LNCaP clone FGC (cell line): ENCODE measurements at regions not wholly inside any gene's neighbourhood (a gene's known extent, or its start where the extent isn't known, plus 50 kb on each side); places are given as distances from the start of the nearest gene placed in this dataset.
"Not testable (repeated sequence)": the region's sequence is repeated elsewhere in the genome, so short reads cannot be mapped to it uniquely, and the experiment has no call there.

Experiments
- DNase-seq: peaks from one replicate; pipeline ENCODE4 v3.0.0-alpha.2; 2011; ENCODE audit warnings: low read depth
- H3K4me3 ChIP-seq: 2 replicates; pipeline ENCODE4 v1.5.1; 2011; ENCODE audit warnings: mild to moderate bottlenecking, low read depth, low read length, control low read depth
- TF ChIP-seq, protein P1 (sequence below): IDR thresholded peaks from 2 replicates; pipeline ENCODE4 v1.5.1; 2012; ENCODE audit warnings: mild to moderate bottlenecking; ENCODE audit not compliant: control insufficient read depth, insufficient read depth; ENCODE audit errors: extremely low read depth

DNA sequence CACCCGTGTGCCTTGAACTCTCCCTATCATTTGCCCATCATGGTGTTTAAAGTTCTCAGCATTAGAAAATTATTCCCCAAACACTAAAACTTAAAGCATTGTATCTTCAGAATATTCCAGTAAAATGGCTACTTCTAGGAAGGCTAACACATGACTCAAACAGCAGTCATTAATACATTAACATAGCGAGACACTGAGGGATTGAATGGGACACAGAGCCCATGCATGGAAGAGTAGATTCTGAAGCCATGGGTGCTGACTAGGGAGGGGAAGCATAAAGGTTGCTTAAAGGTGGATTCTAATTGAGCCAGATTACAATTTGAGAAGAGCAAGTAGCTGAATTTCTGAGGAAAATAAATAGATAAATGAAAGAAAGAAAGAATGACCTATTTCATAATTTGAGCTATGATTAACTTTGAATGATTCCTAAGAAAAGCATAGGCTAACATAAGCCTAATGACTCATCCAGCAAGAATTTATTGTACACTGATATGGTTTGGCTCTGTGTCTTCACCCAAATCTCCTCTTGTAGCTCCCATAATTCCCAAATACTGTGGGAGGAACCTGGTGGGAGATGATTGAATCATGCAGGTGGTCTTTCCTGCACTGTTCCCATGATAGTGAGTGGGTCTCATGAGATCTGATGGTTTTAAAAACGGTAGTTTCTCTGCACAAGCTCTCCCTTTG, 79.8 kb upstream of the PIK3C3 start:
- no peak overlapping the region for H3K4me3 ChIP-seq
- TF ChIP-seq, protein P1, sequence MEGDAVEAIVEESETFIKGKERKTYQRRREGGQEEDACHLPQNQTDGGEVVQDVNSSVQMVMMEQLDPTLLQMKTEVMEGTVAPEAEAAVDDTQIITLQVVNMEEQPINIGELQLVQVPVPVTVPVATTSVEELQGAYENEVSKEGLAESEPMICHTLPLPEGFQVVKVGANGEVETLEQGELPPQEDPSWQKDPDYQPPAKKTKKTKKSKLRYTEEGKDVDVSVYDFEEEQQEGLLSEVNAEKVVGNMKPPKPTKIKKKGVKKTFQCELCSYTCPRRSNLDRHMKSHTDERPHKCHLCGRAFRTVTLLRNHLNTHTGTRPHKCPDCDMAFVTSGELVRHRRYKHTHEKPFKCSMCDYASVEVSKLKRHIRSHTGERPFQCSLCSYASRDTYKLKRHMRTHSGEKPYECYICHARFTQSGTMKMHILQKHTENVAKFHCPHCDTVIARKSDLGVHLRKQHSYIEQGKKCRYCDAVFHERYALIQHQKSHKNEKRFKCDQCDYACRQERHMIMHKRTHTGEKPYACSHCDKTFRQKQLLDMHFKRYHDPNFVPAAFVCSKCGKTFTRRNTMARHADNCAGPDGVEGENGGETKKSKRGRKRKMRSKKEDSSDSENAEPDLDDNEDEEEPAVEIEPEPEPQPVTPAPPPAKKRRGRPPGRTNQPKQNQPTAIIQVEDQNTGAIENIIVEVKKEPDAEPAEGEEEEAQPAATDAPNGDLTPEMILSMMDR = no peak
- DNase-seq = no peak

DNA sequence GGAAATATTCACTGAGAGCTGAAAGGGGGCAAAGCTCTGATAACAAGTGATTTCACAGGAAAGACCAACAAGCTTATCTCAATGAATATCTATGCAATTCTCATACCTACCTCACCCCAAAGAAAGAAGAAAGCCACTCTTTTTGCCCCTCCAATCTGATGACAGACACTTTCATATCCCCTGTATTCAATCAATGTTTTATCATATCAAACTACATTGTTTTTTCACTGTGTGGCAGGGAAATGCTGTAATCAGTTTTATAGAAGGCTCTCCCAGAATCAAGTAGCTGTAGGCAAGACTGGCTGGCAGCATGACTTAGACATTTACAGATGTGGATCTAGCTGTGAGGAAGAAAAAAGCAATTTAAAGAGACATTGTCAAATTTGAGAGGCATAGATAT, 81.3 kb upstream of the PIK3C3 start:
- H3K4me3 ChIP-seq = no peak overlapping the region
- DNase-seq = no peak
- TF ChIP-seq, protein P1 = no peak

DNA sequence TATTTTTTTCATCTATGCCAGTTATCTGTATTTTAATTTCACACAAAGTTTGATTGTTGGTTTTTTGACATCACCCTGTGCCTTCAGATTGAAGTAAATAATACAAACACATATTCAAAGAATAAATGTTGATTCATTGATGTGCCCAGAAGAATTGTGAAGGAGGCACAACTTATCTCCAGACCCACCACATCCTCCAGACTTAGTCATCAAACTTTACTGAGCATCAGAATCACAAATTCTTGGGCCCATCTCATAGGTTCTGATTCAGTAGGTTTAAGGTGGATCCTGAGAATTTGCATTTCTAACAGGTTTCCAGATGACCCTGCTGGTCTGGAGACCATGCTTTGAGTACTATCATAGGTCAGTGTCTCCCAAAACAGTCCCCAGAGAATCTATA, 82.8 kb upstream of the PIK3C3 start:
- DNase-seq = no peak
- TF ChIP-seq, protein P1 = no peak
- H3K4me3 ChIP-seq = no peak overlapping the region

DNA sequence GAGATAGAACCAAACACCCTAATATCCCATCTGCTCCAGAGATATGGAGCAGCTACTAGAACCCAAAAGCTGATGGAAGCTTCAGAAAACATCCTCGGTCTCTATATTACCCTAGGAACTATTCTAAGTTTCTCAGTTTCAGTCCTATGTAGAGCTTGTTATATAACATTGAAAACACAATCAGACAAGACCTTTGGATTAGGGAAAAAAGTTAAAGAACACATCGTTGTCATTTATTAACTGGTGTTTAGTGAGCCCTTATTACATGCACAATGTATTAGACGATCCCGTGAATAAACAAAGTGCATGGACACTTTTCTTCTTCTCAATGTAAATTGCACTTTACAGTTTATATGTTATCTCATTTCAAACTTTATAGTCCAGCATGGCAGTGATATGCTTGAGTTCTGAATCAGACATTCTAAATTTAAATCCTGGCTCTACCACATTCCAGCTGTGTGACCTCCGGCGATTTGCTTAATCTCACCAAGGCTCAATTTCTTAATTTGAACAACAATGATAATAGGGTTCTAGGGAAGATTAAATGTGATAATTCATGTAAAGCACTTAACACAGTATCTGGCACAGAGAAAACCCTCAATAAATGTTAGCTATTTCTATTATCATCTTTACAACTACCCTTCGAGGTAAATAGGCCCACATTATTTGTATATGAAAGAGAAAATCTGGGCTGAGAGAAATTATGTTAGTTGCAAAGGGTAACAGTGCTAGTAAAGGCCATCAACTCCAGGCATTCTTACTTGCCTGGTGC, 83.6 kb upstream of the PIK3C3 start:
- no peak for DNase-seq
- TF ChIP-seq, protein P1 = no peak
- no peak overlapping the region for H3K4me3 ChIP-seq

DNA sequence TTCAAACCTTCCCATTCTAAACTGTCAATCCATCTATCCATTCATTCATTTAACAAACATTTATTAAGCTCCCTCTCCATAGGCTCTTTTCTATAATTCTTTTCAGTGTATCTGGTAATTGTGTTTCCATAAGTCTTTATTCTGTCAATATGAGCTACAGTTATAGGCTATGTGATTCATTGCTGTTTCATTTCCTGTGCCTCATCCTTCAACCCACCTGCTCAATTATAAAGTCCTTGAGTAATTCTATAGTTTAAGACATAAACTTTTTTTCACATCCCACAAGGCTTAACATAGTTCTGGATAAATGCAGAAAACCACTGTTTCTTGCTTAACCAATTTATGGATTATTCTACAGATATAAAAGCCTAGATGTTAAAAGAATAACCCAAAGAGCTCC, 84.2 kb upstream of the PIK3C3 start:
- no peak for DNase-seq
- H3K4me3 ChIP-seq = no peak overlapping the region
- TF ChIP-seq, protein P1 = no peak

DNA sequence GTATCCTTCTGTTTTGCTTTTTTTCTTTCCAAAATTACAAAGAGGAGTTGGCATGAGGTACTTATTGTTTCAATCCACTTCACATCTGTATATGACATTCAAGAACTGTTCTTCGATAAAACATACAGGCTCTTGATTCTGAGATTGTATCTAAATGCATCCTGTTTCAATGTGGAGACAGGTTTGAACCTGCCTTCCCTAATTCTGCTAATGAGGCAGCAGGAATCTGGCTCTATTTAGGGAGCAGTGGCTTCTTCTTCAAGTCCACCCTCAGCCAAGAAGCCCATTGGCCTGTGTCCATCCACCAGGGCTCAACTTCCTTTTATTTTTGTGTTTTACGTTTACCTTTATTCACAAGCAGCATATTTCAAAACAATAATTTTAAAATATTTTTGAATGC, 84.8 kb upstream of the PIK3C3 start:
- H3K4me3 ChIP-seq = no peak overlapping the region
- no peak for DNase-seq
- TF ChIP-seq, protein P1 = no peak

DNA sequence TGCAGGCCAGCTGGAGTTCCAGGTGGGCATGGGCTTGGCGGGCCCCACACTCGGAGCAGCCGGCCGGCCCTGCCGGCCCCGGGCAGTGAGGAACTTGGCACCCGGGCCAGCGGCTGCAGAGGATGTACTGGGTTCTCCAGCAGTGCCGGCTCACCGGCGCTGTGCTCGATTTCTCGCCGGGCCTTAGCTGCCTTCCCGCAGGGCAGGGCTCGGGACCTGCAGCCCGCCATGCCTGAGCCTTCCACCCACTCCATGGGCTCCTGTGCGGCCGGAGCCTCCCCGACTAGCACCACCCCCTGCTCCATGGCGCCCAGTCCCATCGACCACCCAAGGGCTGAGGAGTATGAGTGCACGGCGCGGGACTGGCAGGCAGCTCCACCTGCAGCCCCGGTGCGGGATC, 89.2 kb upstream of the PIK3C3 start:
- H3K4me3 ChIP-seq, DNase-seq: not testable (repeated sequence)
